ENCODE measurements at regions not wholly inside any gene's neighbourhood (a gene's known extent, or its start where the extent isn't known, plus 50 kb on each side); places are given as distances from the start of the nearest gene placed in this dataset.

- TF ChIP-seq CTCF (IDR thresholded peaks at IDR 0.05; ENCODE audit: poor library complexity): no peak
- no peak for TF ChIP-seq EZH2 (IDR thresholded peaks at IDR 0.05; ENCODE audit: borderline replicate concordance)
- no peak for TF ChIP-seq EZH2phosphoT487 (IDR thresholded peaks at IDR 0.05; ENCODE audit: low read depth, severe bottlenecking, unreplicated experiment)
These were observed 1103.6 kb downstream of the BCL11B start for GRCh38 chr14:98168211-98168985.
